SK-N-MC (cell line): ENCODE measurements at regions not wholly inside any gene's neighbourhood (a gene's known extent, or its start where the extent isn't known, plus 50 kb on each side); places are given as distances from the start of the nearest gene placed in this dataset.
"Not testable (repeated sequence)": the region's sequence is repeated elsewhere in the genome, so short reads cannot be mapped to it uniquely, and the experiment has no call there.

ENCODE experiments used
- DNase-seq: peaks from one replicate; pipeline ENCODE4 v3.0.0-alpha.2; 2011; ENCODE audit warnings: low read depth, low spot score
- H3K27ac ChIP-seq: fragments of 200-600 bp; sonication (generic); 2 replicates; pipeline ENCODE4 v1.5.1; 2016; ENCODE audit warnings: mixed run types
- H3K36me3 ChIP-seq: fragments of 200-600 bp; sonication (generic); 2 replicates; pipeline ENCODE4 v1.6.1; 2017; ENCODE audit warnings: antibody characterized with exemption, low read length, mixed read lengths; ENCODE audit not compliant: insufficient read depth
- H3K4me3 ChIP-seq: fragments of 200-600 bp; sonication (generic); 2 replicates; pipeline ENCODE4 v1.5.1; 2016
- H3K9ac ChIP-seq: fragments of 200-600 bp; sonication (generic); 2 replicates; pipeline ENCODE4 v1.8.0; 2017; ENCODE audit warnings: mixed run types, mixed read lengths; ENCODE audit not compliant: insufficient read length
- H3K9me3 ChIP-seq: fragments of 200-600 bp; sonication (generic); 2 replicates; pipeline ENCODE4 v1.6.1; 2017; ENCODE audit warnings: low read depth, mild to moderate bottlenecking, antibody characterized with exemption, low read length, moderate library complexity, mixed read lengths
- EZH2 ChIP-seq: fragments of 200-600 bp; sonication (generic); IDR thresholded peaks from one replicate; pipeline ENCODE4 v1.6.1; 2017; ENCODE audit warnings: antibody characterized with exemption
- FOXP2 ChIP-seq: optimal IDR thresholded peaks from 2 replicates; pipeline ENCODE3; 2011; ENCODE audit warnings: mild to moderate bottlenecking, moderate library complexity; ENCODE audit not compliant: insufficient read depth; ENCODE audit errors: extremely low read length, control extremely low read depth
- POLR2AphosphoS5 ChIP-seq: IDR thresholded peaks from 2 replicates; pipeline ENCODE4 v1.6.1; 2012; ENCODE audit warnings: mild to moderate bottlenecking, low read depth, low read length, borderline replicate concordance

DNA sequence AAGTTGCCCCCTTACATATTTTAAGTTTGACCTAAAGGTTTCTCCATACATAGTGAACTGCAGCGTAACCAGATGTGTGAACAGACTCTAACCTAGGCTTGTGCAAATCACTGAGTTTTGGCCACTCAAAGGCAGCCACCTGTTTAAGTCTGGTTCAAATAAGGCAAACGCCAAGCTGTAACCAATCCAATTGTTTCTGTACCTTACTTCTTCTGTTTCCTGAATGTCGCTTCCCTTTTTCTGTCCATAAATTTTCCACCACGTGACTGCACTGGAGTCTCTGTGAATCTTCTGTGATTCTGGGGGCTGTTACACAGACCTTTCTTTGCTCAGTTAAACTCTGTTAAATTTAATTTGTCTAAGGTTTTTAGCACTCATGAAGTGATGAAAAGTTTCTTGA is 618.8 kb downstream of the GLUD2 start:
- no peaks in the 10 kb centered on the region for H3K36me3 ChIP-seq
- no peak for DNase-seq

DNA sequence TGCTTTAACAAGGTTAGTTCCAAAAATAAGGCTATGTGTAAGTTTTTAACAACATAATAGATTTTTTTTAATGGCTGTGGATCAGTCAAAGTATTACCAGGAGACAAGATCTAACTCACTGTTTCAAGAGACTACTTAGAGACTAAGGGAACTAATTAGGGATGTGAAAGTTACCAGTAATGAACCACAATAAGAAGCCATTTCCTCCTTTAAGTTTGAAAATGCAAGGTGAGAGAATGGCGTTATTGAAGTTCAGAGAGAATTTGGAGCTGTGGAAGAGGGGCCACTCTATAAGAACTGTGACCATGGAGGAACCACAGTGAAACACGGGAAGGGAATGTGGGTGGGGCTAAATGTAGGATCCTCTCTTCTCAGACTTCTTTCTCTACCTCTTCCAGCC is 624.2 kb downstream of the GLUD2 start:
- Histone ChIP-seq H3K9me3 (no peaks in the 10 kb centered on the region), H3K4me3 (no peak overlapping the region), H3K9ac (no peak overlapping the region), H3K27ac (no peak overlapping the region), H3K36me3 (no peaks in the 10 kb centered on the region)
- no peak for DNase-seq
- no peak for TF ChIP-seq POLR2AphosphoS5
- no peak for TF ChIP-seq FOXP2
- TF ChIP-seq EZH2: no peak

More for the DNA sequence above, 618.8 kb downstream of the GLUD2 start:
- no peaks in the 10 kb centered on the region for H3K9me3 ChIP-seq
- no peak overlapping the region for H3K4me3 ChIP-seq
- no peak overlapping the region for H3K27ac ChIP-seq
- TF ChIP-seq EZH2 (no peak), POLR2AphosphoS5 (no peak), FOXP2 (no peak)
- H3K9ac ChIP-seq: no peak overlapping the region

DNA sequence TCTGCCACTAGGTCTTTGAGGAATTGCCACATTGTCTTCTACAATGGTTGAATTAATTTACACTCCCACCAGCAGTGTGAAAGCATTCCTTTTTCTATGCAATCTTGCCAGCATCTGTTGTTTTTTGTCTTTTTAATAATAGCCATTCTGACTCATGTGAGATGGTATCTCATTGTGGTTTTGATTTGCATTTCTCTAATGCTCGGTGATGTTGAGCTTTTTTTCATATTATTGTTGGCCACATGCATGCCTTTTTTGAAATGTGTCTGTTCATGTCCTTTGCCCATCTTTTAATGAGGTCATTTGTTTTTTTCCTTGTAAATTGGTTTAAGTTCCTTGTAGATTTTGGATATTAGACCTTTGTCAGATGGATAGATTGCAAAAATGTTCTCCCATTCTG is 661.8 kb downstream of the GLUD2 start:
- not testable (repeated sequence) for H3K4me3 ChIP-seq, DNase-seq, H3K9me3 ChIP-seq, H3K36me3 ChIP-seq, H3K27ac ChIP-seq, H3K9ac ChIP-seq

DNA sequence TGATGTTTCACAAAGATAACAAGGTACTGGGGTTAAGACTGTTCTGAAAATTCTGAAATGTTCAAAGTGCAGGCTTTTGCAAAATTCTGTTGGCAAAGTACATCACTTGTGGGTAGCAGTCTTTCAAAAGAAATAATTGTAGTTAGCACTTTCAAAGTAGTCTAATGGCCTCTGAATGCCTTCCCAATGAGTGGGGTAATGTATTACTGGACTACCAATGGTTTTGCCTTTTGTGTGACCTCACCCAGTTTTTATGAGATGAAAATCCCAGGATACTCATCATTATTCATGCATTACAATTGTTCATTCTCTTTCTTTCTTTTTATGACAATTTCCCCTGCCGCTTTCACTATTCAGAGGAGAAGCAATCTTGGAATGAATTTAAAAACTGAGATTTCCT is 686.1 kb downstream of the GLUD2 start:
- Histone ChIP-seq H3K36me3 (no peaks in the 10 kb centered on the region), H3K27ac (no peak overlapping the region), H3K9me3 (no peaks in the 10 kb centered on the region), H3K4me3 (no peak overlapping the region), H3K9ac (no peak overlapping the region)
- no peak for DNase-seq
- TF ChIP-seq POLR2AphosphoS5: no peak

DNA sequence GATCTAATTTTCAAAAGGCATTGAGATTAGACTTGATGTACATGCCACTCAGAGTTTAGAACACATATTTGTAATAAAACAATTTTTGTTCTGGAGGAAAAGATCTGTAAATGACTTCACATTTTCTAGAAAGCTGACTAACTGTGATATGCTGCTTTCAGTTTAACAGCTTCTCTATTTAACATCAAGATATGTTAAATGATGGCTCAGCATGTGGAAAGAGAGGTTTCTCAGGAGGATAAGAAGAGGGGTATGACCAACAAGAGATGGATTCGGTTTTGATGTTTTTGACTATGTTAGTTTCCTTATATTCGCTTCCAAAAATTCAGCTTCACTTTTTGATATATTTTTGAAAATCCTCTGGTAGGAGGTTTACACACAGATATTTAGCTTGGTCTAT is 698.7 kb downstream of the GLUD2 start:
- no peaks in the 10 kb centered on the region for H3K9me3 ChIP-seq
- no peak overlapping the region for H3K4me3 ChIP-seq
- TF ChIP-seq FOXP2: no peak
- TF ChIP-seq EZH2: no peak
- TF ChIP-seq POLR2AphosphoS5: no peak
- DNase-seq: no peak
- H3K27ac ChIP-seq: no peak overlapping the region
- no peak overlapping the region for H3K9ac ChIP-seq
- no peaks in the 10 kb centered on the region for H3K36me3 ChIP-seq

DNA sequence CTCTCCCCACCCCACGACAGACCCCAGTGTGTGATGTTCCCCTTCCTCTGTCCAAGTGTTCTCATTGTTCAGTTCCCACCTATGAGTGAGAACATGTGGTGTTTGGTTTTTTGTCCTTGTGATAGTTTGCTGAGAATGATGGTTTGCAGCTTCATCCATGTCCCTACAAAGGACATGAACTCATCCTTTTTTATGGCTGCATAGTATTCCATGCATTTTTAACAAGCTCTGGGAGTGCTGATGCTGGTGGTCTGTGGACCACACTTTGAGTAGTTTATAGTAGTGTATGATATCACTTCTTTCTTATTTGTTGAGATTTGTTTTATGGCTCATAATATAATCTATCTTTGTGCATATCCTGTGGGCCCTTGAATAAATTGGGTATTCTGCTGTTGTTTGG is 706.2 kb downstream of the GLUD2 start:
- H3K9me3 ChIP-seq, H3K9ac ChIP-seq, H3K36me3 ChIP-seq, H3K27ac ChIP-seq, DNase-seq, H3K4me3 ChIP-seq: not testable (repeated sequence)

DNA sequence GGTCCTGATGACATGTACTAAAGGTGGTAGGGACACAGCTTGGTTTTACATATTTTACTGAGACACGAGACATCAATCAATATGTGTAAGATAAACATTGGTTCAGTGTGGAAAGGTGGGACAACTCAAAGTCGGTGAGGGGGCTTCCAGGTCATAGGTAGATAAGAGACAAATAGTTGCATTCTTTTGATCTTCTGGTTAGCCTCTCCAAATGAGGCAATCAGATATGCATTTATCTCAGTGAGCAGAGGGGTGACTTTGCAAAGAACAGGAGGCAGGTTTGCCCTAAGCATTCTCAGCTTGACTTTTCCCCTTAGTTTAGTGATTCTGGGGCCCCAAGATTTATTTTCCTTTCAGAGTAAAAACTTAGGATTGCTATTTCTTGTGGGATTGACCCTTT is 706.9 kb downstream of the GLUD2 start:
- Histone ChIP-seq H3K36me3 (no peaks in the 10 kb centered on the region), H3K27ac (no peak overlapping the region), H3K9ac (no peak overlapping the region), H3K9me3 (no peaks in the 10 kb centered on the region), H3K4me3 (no peak overlapping the region)
- no peak for TF ChIP-seq FOXP2
- TF ChIP-seq POLR2AphosphoS5: no peak
- no peak for TF ChIP-seq EZH2
- no peak for DNase-seq

DNA sequence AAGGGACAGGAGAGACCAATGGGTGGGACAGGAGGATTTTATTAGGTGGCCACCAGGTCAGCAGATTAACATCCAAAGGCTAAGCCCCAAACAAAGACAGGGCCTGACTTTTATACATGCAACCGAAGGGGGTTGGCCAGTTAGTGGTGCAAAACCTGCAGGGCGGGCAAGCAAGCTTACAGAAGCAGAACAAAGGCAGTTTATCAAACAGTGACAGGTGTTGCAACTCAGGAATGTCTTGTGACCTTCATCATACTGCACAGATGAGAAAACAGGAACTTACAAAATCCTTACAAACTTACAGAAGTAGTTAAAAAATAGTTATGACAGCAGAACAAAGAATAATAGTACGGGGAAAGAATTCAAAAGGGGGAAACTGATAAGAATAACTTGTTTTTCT is 708.1 kb downstream of the GLUD2 start:
- no peak for DNase-seq
- no peak overlapping the region for H3K4me3 ChIP-seq
- no peaks in the 10 kb centered on the region for H3K9me3 ChIP-seq

DNA sequence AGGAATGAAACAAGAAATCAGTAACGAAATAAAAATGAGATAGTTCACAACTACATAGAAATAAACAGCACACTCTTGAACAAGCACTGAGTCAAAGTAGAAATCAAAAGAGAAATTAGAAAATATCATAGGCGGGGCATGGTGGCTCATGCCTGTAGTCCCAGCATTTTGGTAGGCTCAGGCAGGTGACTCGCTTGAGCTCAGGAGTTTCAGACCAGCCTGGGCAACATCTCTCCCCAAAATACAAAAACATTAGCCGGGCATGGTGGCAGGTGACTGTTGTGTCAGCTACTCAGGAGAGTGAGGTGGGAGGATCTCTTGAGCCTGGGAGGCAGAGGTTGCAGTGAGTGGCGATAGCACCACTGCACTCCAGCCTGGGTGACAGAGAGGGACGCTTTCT is 714.4 kb downstream of the GLUD2 start:
- Histone ChIP-seq H3K9ac (no peak overlapping the region), H3K36me3 (no peaks in the 10 kb centered on the region), H3K27ac (no peak overlapping the region), H3K4me3 (no peak overlapping the region), H3K9me3 (no peaks in the 10 kb centered on the region)
- DNase-seq: no peak
- TF ChIP-seq POLR2AphosphoS5 (no peak), FOXP2 (no peak), EZH2 (no peak)

More for the DNA sequence above, 708.1 kb downstream of the GLUD2 start:
- no peaks in the 10 kb centered on the region for H3K36me3 ChIP-seq
- no peak for TF ChIP-seq POLR2AphosphoS5
- TF ChIP-seq EZH2: no peak
- TF ChIP-seq FOXP2: no peak
- no peak overlapping the region for H3K9ac ChIP-seq
- H3K27ac ChIP-seq: no peak overlapping the region

DNA sequence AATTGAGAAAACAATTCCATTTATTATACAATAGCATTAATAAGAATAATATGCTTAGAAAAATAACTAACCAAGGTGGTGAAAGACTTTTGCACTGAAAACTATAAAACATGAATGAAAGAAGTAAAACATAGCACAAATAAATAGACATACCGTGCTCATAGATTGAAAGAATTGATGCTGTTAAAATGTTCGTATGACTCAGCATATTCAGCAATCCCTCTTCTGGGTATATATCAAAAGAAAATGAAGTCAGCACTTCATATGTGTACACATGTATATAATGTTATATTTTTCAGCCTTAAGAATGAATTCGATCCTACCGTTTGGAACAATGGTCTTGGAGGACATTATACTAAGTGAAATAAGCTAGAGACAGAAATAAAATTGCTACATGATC is 716.3 kb downstream of the GLUD2 start:
- no peak overlapping the region for H3K27ac ChIP-seq
- DNase-seq: no peak

DNA sequence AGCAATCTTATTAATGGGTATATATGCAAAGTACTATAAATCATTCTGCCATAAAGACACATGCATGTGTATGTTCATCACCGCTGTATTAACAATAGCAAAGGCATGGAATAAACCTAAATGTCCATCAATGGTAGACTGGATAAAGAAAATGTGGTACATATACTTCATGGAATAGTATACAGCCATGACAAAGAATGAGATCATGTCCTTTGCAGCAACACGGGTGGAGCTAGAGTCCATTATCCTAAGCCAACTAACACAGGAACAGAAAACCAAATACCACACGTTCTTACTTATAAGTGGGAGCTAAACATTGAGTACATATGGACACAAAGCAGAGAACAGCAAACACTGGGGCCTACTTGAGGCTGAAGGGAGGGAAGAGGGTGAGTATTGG is 720.8 kb downstream of the GLUD2 start:
- not testable (repeated sequence) for H3K4me3 ChIP-seq, H3K9me3 ChIP-seq, H3K27ac ChIP-seq, DNase-seq, H3K36me3 ChIP-seq, H3K9ac ChIP-seq

More for the DNA sequence above, 716.3 kb downstream of the GLUD2 start:
- no peaks in the 10 kb centered on the region for H3K36me3 ChIP-seq
- TF ChIP-seq EZH2 (no peak), POLR2AphosphoS5 (no peak), FOXP2 (no peak)
- H3K9me3 ChIP-seq: no peaks in the 10 kb centered on the region
- H3K4me3 ChIP-seq: no peak overlapping the region
- H3K9ac ChIP-seq: no peak overlapping the region
